ENCODE measurements at regions not wholly inside any gene's neighbourhood (a gene's known extent, or its start where the extent isn't known, plus 50 kb on each side); places are given as distances from the start of the nearest gene placed in this dataset.

DNA sequence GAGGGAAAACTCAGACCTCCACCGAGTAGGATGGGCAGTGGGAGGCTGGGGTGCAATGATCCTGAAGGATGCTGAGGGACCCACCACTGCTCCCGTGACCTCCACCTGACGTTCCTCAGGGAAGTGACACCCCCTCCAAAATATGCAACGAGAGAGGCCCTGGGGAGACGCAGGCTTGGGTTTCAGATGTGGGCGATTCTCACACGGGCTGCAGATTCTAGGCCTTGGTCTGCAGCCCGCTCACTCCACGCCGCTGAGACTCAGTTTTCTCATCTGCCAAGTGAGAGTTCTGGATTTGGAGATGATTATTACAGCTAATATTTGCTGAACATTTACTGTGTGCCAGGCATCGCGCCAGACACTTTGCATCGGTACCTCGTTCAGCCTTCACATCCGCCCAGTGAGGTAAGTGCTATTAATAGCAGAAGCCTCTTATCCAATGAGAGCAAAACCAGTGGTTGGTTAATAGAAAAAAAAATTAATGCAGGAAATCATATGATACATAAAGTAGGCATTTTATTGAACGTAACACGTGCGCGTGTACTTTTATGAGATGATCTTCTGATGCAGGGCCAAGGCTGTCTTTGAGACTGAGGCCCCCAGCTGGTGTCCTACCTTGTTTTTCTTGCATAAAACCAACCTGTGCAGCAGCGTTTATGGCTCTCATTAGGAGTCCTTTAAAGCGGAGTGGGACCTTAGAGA, 102.0 kb upstream of the RUNX3 start:
- no peak overlapping the region for H3K4me3 ChIP-seq (ENCODE audit: low read length)
- H3K27me3 ChIP-seq (replicated peaks; ENCODE audit: control insufficient read depth, insufficient read depth, low read length), result peaks cover 73% of the 10 kb centered on the region
- no peak overlapping the region for H3K9ac ChIP-seq (ENCODE audit: low read length)
- no peaks in the 10 kb centered on the region for H3K9me3 ChIP-seq (ENCODE audit: control insufficient read depth, low read length)
- H3K36me3 ChIP-seq (ENCODE audit: control insufficient read depth, insufficient read depth, low read length, severe bottlenecking), result no peaks in the 10 kb centered on the region
- no peaks in the 10 kb centered on the region for H3K4me1 ChIP-seq (ENCODE audit: control insufficient read depth, insufficient read depth, low read length)
- DNase-seq (ENCODE audit: low read depth), result no peak

DNA sequence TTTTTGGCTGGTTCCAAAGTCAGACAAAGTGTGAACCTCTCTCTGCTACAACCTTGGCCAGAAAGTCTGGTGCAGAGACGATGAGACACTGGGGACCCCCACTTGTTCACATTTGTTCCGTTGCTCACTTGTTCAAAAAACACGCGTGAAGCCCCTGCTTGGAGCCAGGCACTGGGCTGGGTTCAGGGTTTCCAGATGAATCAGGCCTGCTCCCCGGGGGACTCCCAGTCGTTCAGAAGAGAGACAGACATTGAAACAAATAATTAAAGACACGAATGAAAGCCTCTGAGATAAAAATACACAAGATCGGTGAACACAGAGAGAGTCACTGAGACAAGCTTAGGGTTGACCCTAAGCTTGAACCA, 101.5 kb upstream of the RUNX3 start:
- Histone ChIP-seq H3K9me3 (ENCODE audit: control insufficient read depth, low read length) (no peaks in the 10 kb centered on the region), H3K27me3 (replicated peaks; ENCODE audit: control insufficient read depth, insufficient read depth, low read length) (peaks cover 79% of the 10 kb centered on the region)

DNA sequence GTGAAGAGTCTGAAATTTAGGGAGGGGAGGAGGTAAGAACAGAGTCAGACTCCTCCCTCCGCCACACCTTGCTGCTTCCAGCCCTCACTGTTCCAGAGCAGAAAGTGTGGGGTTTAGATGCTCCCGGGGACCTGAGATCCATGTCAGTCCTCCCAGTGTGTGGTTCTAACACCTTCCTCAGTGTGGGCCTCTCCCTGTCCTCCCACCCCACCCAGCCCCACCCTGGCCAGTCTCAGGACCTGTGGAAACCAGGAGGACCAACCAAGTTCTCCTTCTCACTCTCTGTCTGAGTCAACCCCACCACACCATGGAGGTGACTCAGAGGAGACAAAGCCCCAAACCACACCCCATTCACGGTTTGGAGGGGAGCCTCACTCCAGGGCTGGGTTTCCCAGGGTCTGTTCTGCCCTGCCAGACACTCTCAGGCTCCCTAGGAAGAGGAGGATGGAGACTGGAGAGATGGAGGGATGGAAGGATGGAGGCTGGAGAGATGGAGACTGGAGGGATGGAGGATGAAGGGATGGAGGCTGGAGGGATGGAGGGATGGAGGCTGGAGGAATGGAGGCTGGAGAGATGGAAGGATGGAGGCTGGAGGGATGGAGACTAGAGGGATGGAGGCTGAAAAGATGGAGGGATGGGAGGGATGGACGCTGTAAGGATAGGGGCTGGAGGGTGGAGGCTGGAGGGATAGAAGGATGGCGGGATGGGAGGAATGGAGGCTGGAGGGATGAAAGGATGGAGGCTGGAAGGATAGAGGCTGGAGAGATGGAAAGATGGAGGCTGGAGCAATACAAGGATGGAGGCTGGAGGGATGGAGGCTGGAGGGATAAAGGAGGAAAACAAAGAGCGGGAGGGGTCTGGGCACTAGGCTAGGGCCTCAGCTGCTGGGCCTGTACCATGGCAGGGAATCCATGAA, 100.9 kb upstream of the RUNX3 start:
- Histone ChIP-seq H3K27me3 (replicated peaks; ENCODE audit: control insufficient read depth, insufficient read depth, low read length) (peaks cover 79% of the 10 kb centered on the region), H3K4me3 (ENCODE audit: low read length) (no peak overlapping the region), H3K36me3 (ENCODE audit: control insufficient read depth, insufficient read depth, low read length, severe bottlenecking) (no peaks in the 10 kb centered on the region), H3K4me1 (ENCODE audit: control insufficient read depth, insufficient read depth, low read length) (no peaks in the 10 kb centered on the region), H3K9ac (ENCODE audit: low read length) (no peak overlapping the region), H3K9me3 (ENCODE audit: control insufficient read depth, low read length) (no peaks in the 10 kb centered on the region)
- no peak for DNase-seq (ENCODE audit: low read depth)

More for the DNA sequence above, 101.5 kb upstream of the RUNX3 start:
- DNase-seq (ENCODE audit: low read depth), result no peak
- H3K4me1 ChIP-seq (ENCODE audit: control insufficient read depth, insufficient read depth, low read length), result no peaks in the 10 kb centered on the region
- no peaks in the 10 kb centered on the region for H3K36me3 ChIP-seq (ENCODE audit: control insufficient read depth, insufficient read depth, low read length, severe bottlenecking)
- no peak overlapping the region for H3K9ac ChIP-seq (ENCODE audit: low read length)
- no peak overlapping the region for H3K4me3 ChIP-seq (ENCODE audit: low read length)

DNA sequence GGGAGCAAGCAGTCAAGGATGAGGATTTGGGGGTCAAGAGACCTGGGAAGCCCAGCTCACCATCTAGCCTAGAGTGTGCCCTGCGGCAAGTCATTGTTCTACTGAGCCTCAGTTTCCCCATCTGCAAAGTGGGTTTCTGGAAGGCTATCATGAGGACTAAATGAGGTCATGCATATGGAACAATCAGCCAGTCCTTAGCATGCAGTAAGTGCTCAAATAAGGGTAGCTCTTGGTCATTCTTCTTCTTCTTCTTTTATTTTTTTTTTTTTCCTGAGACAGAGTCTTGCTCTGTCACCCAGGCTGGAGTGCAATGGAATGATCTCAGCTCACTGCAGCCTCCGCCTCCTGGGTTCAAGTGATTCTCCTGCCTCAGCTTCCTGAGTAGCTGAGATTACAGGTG, 99.9 kb upstream of the RUNX3 start:
- no peaks in the 10 kb centered on the region for H3K4me1 ChIP-seq (ENCODE audit: control insufficient read depth, insufficient read depth, low read length)
- peaks cover 79% of the 10 kb centered on the region for H3K27me3 ChIP-seq (replicated peaks; ENCODE audit: control insufficient read depth, insufficient read depth, low read length)
- no peak overlapping the region for H3K9ac ChIP-seq (ENCODE audit: low read length)
- DNase-seq (ENCODE audit: low read depth), result no peak
- H3K36me3 ChIP-seq (ENCODE audit: control insufficient read depth, insufficient read depth, low read length, severe bottlenecking), result no peaks in the 10 kb centered on the region
- H3K4me3 ChIP-seq (ENCODE audit: low read length), result no peak overlapping the region
- H3K9me3 ChIP-seq (ENCODE audit: control insufficient read depth, low read length), result no peaks in the 10 kb centered on the region

DNA sequence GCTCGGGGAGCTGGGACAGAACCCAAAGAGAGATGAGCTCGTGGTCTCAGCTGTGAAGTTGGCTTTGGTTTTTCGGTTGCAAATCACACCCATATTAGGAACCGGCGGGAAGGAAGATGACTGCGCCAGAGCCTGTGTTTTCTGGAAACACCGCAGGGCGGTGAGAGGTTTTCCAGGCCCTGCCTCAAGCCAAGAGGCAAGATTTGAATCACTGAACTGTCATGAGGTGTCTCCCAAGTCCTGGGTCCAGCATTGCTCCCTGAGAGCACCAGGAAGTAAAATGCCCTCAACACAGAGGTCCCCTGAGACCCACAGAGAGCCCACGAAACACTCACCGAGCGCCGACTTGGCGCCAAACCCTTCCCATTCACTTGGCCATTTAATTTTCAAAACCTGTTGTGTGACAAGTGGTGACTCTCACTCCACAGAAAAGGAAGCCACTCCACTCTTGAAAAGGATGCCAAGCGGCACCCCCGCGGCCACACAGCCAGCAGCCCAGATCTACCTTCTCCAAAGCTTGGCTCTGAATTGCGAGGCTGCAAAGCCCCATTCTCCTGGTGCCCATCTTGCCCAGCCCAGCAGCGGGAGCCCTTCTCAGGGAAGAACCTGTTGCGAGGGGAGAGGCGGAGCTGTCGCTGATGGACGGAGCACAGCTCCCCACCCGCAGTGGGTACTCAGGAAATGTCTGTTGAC, 99.0 kb upstream of the RUNX3 start:
- H3K36me3 ChIP-seq (ENCODE audit: control insufficient read depth, insufficient read depth, low read length, severe bottlenecking), result no peaks in the 10 kb centered on the region
- H3K4me3 ChIP-seq (ENCODE audit: low read length), result no peak overlapping the region
- DNase-seq (ENCODE audit: low read depth), result no peak
- H3K27me3 ChIP-seq (replicated peaks; ENCODE audit: control insufficient read depth, insufficient read depth, low read length), result peaks cover 81% of the 10 kb centered on the region
- no peak overlapping the region for H3K9ac ChIP-seq (ENCODE audit: low read length)
- no peaks in the 10 kb centered on the region for H3K4me1 ChIP-seq (ENCODE audit: control insufficient read depth, insufficient read depth, low read length)
- no peaks in the 10 kb centered on the region for H3K9me3 ChIP-seq (ENCODE audit: control insufficient read depth, low read length)

DNA sequence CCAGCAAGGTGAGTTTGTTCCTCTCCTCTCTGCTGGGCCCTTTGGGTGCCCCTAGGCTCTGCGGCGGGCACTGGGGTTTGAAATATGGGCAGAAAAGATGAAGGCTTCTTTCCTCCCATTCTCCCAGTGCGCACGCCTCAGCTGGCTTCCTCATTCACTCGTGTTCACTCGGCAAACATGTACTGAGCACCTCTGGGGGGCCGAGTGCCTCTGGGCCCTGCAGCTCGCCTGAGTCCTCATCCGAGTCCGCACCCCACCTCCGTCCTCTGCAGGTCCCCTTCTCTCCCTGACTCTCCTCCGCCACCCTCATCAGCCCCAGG, 98.5 kb upstream of the RUNX3 start:
- H3K4me3 ChIP-seq (ENCODE audit: low read length), result no peak overlapping the region
- H3K9me3 ChIP-seq (ENCODE audit: control insufficient read depth, low read length), result no peaks in the 10 kb centered on the region
- no peaks in the 10 kb centered on the region for H3K36me3 ChIP-seq (ENCODE audit: control insufficient read depth, insufficient read depth, low read length, severe bottlenecking)
- peaks cover 86% of the 10 kb centered on the region for H3K27me3 ChIP-seq (replicated peaks; ENCODE audit: control insufficient read depth, insufficient read depth, low read length)
- no peak overlapping the region for H3K9ac ChIP-seq (ENCODE audit: low read length)
- H3K4me1 ChIP-seq (ENCODE audit: control insufficient read depth, insufficient read depth, low read length), result no peaks in the 10 kb centered on the region
- no peak for DNase-seq (ENCODE audit: low read depth)

DNA sequence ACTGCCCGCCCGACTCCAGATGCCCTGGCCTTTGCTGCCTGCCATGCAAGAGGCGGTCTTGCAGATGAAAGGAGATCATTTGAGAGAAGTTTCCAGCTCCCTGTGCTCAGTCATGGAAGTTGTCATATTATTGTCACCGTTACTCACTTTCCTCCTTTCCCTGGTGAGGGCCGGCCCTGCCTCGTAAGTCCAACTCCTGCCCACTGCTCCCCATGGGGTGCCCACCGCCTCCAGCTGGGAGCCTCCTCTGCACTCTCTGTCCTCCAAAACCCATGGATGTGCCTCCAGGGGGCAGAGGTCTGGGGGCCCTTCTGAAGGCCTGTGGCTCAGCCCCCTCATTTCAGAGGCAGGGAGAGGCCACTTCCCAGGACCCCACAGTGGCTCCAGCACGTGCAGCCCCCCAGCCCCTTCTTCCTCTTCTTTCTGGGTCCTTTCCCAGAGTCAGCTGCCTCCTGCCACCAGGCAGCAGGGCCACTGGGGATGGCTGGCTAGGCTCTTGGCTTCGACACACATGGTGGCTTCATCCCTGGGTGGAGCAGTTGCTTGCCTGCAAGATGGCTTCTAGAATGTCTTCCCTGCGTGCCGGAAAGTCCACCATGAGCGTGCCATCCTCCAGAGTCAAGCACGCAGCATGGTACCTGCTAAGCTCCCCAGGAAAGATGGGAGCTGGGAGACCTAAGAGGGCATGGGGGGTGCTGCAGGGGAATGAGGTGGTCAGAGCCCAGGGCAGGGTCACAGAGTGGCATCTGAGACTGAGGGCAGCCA, 97.9 kb upstream of the RUNX3 start:
- no peak for DNase-seq (ENCODE audit: low read depth)
- Histone ChIP-seq H3K27me3 (replicated peaks; ENCODE audit: control insufficient read depth, insufficient read depth, low read length) (peaks cover 87% of the 10 kb centered on the region), H3K9me3 (ENCODE audit: control insufficient read depth, low read length) (no peaks in the 10 kb centered on the region), H3K4me1 (ENCODE audit: control insufficient read depth, insufficient read depth, low read length) (no peaks in the 10 kb centered on the region), H3K36me3 (ENCODE audit: control insufficient read depth, insufficient read depth, low read length, severe bottlenecking) (no peaks in the 10 kb centered on the region), H3K9ac (ENCODE audit: low read length) (no peak overlapping the region), H3K4me3 (ENCODE audit: low read length) (no peak overlapping the region)

DNA sequence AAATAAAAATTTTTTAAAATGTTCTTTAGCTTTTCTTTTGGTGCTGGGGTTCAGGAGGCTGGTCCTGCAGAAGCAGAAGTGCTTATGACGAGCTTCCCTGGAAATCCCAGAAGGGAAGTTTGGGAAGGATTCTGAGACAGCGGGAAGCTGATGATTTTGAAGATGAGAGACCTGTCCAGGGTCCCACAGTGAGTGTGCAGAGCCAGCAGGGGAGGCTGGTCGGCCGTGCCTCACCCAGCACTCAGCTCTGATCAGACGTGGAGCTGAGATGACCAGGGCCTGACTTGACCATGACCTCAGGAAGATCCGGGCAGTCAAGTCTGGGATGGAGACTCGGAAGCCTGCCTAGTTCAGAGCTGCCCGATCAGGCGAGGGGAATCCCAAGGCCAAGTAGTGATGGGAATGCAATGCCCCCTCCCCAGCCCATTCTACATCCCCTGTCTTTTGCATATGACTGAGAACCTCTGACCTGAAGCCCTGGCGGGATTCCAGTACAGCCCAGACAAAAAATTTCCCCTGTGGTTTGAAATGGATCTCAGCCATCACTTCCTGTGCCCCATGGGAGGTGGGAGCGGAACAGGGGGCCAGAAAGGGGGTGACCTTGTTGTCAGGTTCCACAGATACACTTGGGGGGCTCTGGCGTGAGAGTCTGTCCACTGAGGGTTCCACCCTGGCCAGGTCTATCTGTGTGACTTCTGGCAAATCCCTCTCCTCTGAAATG, 96.8 kb upstream of the RUNX3 start:
- DNase-seq (ENCODE audit: low read depth), result no peak
- Histone ChIP-seq H3K27me3 (replicated peaks; ENCODE audit: control insufficient read depth, insufficient read depth, low read length) (peaks cover 77% of the 10 kb centered on the region), H3K9me3 (ENCODE audit: control insufficient read depth, low read length) (no peaks in the 10 kb centered on the region), H3K4me1 (ENCODE audit: control insufficient read depth, insufficient read depth, low read length) (no peaks in the 10 kb centered on the region), H3K36me3 (ENCODE audit: control insufficient read depth, insufficient read depth, low read length, severe bottlenecking) (no peaks in the 10 kb centered on the region), H3K4me3 (ENCODE audit: low read length) (no peak overlapping the region), H3K9ac (ENCODE audit: low read length) (no peak overlapping the region)

DNA sequence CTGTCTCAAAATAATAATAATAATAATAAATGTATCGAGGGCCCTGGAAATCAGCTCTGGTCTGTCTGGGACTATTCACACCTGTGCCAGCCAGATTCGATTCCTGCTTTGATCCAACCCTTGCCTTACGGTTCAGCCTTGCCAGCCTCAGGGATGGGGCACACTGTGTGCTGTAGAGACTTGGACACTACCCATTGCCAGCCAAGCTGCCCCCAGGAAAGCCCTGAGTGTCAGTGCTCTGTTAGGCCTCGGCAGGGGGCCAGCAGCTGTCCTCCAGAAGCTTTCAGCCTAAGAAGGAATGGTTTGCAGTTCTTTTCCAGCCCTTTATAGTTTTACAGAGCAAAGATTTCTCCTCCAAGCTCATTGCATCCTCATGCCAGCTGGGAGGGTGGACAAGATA, 96.2 kb upstream of the RUNX3 start:
- Histone ChIP-seq H3K9me3 (ENCODE audit: control insufficient read depth, low read length) (no peaks in the 10 kb centered on the region), H3K36me3 (ENCODE audit: control insufficient read depth, insufficient read depth, low read length, severe bottlenecking) (no peaks in the 10 kb centered on the region), H3K4me3 (ENCODE audit: low read length) (no peak overlapping the region), H3K4me1 (ENCODE audit: control insufficient read depth, insufficient read depth, low read length) (no peaks in the 10 kb centered on the region), H3K9ac (ENCODE audit: low read length) (no peak overlapping the region), H3K27me3 (replicated peaks; ENCODE audit: control insufficient read depth, insufficient read depth, low read length) (peaks cover 73% of the 10 kb centered on the region)
- DNase-seq (ENCODE audit: low read depth), result no peak

DNA sequence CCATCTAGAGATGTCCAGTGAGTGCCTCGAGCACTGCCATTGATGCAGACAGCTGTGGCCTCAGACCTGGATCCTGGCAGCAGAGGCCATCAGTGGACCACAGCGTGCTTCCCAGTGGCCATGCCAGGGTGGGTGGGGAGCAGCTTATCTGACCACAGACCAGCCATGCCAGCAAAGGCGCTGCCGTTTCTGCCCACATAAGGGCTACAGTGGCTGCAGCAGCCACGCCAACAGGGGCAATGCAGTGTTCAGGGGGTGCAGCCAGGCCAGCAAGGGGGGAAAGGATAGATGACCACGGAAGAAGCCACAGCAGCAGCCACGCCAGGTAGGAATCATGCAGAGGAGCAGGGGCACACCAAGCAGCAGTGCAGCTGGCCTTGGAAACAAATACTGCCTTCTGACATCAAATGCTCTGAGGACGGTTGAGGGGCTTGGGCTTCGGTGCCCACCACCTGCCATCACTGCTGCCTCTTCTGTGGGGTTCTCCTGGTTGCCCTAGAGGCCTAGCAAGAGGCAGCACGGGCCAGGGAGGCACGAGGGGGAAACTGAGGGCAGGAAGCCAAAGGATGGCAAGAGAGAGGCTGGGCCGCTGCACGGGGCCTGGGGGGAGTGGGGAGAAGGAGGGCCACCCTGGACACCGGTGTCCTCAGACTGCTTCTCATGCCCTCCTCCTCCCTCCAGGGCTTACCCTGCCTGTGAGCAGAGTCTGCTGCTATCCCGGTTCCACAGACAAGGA, 94.7 kb upstream of the RUNX3 start:
- H3K27me3 ChIP-seq (replicated peaks; ENCODE audit: control insufficient read depth, insufficient read depth, low read length), result peaks cover 65% of the 10 kb centered on the region
- H3K9me3 ChIP-seq (ENCODE audit: control insufficient read depth, low read length), result no peaks in the 10 kb centered on the region
- no peak for DNase-seq (ENCODE audit: low read depth)

More for the DNA sequence above, 94.7 kb upstream of the RUNX3 start:
- H3K4me3 ChIP-seq (ENCODE audit: low read length), result no peak overlapping the region
- no peaks in the 10 kb centered on the region for H3K36me3 ChIP-seq (ENCODE audit: control insufficient read depth, insufficient read depth, low read length, severe bottlenecking)
- H3K4me1 ChIP-seq (ENCODE audit: control insufficient read depth, insufficient read depth, low read length), result no peaks in the 10 kb centered on the region
- no peak overlapping the region for H3K9ac ChIP-seq (ENCODE audit: low read length)

All from adipocyte (in vitro differentiated cells).